HG02852 (cell line): ENCODE measurements at regions not wholly inside any gene's neighbourhood (a gene's known extent, or its start where the extent isn't known, plus 50 kb on each side); places are given as distances from the start of the nearest gene placed in this dataset.
"Not testable (repeated sequence)": the region's sequence is repeated elsewhere in the genome, so short reads cannot be mapped to it uniquely, and the experiment has no call there.

Experiments used
- ATAC-seq: cut with Tn5 transposase; IDR thresholded peaks from one replicate; pipeline ENCODE4 v1.9.1; 2021; ENCODE audit warnings: mild to moderate bottlenecking, moderate library complexity; ENCODE audit not compliant: unreplicated experiment

DNA sequence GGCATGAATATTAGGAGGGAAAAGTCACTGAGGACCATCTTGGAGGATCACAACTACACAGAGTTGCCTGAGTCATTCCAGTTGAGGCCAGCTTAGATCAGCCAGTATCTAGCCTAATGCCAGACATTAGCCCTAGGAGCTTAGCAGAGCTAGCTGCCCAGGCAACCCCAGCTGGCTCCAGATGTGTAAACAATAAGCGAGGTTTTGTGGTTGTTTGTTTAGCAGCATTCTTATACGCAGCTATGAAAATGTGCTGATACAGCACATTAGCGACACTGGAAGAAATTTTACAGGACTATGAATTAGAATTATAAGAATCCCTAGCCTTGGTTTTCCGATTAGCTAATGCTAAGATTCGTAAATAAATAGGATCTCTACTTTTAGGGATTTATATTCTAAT lies 59.3 kb downstream of the BTBD3 start:
- no peak for ATAC-seq

DNA sequence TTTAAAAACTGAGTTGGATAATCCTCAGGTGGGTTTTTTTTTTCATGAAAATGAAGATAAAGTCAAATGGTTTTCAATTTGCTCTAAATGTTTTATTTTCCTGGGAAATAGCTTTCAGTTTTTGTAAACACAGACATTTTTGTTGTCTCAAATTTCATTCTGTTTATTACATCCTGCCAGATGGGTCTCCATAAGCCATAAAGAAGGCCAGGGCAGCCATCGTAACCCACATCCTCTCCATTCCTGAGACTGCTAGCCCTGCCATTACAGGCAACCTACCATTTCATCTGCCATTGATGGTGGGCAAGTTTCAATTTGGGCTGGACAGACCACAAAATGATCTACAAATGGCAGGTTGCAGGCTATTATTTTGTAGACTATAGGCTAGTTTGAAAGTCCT lies 60.8 kb downstream of the BTBD3 start:
- ATAC-seq = no peak

DNA sequence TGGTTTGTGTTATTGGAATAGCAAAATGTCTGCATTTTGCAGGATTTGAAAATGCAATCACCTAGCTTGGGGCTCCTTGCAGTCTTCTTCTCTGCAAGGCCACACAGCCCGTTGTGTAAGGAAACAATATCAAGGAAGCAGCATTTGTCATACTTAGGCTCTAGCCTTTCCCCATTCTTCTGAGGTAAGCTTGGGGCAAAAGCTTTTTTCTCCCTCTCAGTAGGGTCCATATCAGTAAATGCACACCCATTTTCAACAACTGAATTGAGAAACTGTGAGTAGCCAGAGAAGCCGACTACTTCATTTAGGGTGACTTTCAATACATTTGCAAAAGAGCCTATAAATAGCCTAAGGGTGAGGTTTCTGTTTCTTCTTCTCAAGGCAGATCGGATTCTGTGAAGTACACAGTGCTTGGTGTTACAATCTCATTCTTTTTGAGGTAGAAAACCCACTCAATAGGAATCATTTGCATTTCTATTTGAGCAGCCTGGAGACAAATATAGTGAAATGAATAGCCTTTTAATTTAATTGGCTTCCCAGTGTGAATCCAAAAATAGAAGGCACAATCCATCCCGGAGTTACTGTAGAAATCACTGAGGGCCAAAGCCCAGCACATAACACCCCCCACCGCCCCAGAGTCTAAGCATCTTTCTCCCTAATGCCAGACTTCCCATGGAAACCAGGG lies 61.8 kb downstream of the BTBD3 start:
- no peak for ATAC-seq

DNA sequence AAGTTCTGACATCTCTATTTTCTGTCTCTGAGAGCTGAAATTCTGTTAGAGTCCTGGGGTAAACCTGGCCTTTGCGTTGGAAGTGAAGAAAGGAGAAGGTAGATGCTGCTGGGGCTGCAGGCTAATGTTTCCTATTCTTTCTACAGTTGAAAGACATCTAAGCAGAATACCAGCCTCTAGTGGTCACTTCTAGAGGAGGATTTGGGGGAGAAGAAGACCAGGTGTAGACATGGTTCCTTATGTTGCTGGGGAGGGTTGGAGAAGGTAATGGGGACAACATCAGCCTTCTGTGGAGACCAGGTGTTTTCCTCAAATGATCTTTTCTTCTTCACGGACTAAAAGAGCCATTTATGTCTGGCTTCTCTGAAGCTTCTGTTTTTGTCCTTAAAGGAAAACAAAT lies 62.6 kb downstream of the BTBD3 start:
- ATAC-seq = no peak

DNA sequence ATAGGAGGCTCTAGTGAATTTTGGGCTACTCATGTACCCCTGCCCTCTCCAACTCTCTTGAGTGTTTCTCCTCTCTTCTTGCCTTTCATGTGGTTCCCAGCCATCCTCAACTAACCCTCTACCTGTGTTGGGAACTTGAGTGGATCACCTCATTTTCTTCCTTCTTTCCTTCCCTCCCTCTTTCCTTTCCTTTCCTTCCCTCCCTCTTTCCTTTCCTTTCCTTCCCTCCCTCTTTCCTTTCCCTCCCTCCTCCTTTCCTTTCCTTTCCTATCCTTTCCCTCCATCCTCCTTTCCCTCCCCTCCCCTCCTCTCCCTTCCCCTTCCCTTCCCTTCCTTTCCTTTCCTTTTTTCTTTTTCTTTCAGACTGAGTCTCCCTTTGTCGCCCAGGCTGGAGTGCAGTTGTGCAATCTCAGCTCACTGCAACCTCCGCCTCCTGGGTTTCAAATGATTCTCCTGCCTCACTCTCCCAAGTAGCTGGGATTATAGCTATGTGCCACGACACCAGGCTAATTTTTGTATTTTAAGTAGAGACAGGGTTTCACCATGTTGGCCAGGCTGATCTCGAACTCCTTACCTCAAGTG lies 63.8 kb downstream of the BTBD3 start:
- no peak for ATAC-seq

DNA sequence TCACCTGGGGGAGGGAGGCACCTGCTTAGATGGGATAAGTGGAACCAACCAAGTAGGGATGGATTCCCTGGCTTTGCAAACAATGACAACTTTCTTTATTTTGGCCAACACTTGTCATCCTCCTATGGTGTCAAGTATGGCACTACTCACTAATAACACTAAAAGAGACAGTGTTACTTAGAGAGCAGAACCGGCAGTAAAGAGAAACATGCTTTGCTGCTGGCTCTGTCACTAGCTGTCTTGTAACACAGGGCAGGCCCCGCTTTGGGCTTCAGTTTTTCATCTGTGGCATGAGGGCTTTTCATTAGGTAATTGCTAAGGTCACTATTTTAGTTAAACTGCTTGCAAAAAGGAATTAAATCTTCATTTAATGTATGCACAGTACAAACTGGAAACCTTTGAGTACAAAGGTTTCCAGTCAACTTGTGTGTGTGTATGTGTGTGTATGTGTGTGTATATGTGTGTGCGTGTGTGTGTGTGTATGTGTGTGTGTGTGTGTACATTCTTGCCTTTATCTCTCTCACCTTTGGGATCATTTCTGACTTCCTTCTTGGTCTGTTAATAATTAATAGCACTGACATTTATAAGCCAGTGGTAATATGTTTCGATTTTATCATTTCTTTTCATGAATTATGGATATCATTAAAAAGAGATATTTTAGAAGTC lies 64.7 kb downstream of the BTBD3 start:
- no peak for ATAC-seq

DNA sequence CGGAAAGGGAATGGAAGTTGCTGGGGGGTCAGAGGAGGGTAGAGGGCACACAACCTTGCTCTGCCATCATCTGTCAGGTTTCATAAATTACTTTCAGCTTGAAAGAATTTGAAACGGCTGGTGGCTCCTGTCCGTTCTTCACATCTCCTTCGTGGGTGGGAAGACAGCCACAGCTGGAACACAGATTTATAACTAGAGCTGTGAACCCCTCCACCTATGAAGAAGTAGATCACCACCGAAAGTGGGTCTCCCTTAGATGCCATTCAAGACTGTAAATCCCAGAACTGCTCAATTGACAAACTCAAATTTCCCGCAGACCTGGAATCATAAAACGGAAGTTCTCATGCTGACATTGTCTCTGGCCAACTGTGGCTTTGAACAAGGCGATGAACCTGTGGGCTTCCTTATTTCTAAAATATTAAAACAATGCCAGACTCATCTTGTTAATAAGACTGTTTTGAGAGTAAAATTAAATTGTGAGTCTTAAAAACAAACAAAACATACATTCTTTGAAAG lies 65.3 kb downstream of the BTBD3 start:
- ATAC-seq = no peak

DNA sequence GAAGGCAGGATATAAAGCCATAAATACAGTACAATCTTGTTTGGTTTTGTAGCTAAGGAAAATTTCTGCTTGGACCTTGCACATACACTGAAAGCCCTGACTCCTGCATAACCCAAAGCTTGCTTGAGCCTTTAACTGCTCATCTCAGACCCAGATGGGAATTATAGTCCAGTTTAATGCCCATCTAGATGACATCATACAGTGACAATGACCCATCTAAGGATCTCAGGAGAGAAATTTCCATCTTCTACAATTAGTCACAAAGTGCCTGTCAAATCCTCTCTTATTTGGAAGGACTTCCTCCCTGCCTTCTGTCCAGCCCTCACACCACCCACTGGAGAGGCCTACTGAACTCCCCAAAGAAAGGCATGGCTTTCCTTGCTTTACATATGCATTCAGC lies 69.3 kb downstream of the BTBD3 start:
- no peak for ATAC-seq

DNA sequence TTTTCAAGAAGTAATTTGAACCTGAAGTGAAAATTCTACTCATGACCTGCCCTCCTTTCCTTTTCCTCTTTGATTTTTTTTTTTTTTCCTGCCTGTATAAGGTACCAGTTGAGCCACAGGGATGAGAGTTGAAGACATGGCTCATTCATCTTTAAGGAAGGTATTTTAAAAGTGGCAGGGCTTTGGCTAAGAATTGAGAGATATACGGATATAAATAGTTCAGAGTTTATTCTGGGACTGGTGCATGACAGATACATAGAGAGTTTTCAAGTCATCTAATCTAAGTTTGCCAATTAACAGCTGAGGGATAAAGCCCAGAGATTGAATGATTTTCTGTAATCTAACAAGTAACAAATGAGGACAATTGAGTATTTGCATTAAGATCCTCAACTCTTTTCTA lies 69.8 kb downstream of the BTBD3 start:
- no peak for ATAC-seq

DNA sequence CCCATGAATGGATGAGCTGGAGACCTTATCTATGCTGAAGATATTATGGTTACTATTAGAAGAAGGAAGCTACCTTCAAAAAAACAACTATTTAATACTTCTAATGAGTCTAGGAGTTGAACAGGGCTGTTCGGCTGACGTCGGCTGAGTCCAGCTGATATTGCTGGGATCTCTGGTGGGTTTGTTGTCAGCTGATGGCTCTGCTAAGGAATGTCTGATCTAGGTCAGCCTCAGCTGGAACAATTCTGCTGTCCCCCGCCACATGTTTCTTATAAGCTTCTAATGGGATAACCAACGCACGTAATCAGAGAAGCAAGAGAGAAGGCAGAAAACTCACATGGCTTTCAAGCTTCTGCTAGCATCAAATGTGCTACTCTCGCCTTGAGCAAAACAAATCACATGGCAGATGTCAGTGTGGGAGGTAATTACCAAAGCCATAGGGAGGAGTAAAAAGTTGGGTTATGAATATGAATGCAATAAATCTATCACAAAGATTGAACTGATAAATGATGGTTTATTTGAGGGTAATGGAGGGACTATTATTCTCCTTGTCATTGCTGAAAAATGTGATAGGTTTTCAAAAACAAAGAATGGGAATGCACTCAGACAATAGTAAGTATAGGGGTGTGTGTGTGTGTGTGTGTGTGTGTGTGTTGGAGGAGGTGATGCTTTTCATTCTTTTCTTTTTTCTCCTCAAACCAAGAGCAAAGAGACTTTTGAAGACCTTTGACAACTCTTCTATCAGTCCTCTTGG lies 71.5 kb downstream of the BTBD3 start:
- ATAC-seq = no peak

DNA sequence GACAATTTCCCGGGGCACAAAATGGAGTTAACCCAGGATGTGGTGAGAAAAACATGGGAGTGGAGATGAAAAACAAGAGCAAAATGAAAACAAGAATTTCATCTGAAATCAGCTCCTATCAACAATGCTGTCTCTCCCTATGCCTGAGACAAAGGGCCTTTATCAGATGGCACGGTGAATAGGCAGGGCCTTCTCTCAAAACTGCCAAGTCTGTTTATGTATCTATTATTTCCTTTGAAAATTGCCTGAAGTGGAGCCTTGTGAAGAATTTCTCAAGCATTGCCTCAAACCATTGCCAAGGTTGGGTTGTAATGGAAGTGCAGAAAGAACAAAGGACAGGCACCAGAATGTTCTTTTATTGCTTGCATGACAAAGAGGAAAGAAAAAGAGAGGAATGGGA lies 74.7 kb downstream of the BTBD3 start:
- ATAC-seq = no peak

DNA sequence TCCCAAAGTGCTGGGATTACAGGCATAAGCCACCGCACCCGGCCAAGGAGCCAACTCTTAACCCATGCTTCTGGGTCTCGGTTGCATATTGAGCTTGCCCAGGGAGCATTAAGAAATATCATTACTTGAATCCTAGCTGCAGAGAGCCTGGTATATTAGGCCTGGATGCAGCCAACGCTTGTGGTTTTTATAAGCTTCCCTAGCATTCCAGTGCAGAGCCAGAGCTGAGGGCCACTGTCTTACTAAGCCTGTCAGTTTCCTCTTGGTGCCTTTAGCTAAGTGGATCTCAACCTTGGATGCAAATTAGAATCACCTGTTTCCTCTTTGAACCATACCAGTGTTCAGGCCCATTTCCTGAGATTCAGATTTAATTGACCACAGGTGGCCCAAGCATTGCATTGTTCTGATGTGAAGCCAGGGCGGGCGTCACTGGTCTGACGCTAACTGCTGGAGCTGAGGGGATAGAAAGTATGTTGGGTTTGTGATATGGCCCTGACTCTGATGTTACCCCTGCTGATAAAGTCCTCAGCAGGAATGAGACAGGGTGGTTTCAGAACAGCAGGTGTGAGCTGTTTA lies 76.3 kb downstream of the BTBD3 start:
- ATAC-seq = no peak

DNA sequence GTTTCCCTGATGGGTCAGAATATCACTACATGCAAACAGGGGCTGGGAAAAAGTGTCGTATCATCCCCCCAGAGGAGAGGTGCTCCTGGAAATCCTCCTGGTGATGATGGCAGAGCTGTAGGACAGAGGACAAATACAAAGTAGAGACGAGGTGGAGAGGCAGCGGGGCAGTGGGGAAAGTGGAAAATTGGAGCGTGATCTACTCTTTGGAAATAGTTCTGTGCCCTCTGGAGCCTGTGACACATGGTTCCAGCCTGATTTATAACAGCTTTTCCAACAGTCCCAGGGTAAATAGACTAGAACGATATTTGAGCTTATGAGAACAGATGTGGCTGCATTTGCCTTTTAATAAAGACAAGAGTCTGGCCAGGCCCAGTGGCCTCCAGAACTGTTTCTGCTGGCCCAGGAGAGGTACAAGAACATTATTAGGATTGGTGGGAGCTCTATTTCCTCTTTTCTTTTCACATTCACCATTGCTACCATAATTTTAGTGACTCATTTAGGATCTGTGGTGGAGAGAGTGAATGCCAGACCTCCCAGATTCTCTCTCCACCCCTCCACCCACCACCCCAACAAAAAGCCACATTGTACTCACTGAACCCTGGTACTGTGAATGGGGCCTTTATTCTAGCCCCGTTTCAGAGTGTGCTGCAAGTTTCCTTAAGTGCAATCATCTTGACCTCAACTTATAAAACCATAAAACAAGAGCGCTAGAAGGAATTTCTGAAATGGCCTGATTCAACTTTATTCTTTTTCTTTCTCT lies 78.3 kb downstream of the BTBD3 start:
- ATAC-seq = no peak

DNA sequence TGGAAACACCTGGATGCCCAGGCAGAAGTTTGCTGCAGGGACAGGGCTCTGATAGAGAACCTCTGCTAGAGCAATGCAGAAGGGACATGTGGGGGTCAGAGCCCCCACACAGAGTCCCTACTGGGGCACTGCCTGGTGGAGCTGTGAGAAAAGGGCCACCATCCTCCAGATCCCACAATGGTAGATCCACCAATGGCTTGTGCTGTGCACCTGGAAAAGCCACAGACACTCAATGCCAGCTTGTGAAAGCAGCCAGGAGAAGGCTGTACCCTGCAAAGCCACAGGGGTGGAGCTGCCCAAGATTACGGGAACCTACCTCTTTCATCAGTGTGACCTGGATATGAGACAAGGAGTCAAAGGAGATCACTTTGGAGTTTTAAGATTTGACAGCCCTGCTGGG lies 87.1 kb downstream of the BTBD3 start:
- not testable (repeated sequence) for ATAC-seq

DNA sequence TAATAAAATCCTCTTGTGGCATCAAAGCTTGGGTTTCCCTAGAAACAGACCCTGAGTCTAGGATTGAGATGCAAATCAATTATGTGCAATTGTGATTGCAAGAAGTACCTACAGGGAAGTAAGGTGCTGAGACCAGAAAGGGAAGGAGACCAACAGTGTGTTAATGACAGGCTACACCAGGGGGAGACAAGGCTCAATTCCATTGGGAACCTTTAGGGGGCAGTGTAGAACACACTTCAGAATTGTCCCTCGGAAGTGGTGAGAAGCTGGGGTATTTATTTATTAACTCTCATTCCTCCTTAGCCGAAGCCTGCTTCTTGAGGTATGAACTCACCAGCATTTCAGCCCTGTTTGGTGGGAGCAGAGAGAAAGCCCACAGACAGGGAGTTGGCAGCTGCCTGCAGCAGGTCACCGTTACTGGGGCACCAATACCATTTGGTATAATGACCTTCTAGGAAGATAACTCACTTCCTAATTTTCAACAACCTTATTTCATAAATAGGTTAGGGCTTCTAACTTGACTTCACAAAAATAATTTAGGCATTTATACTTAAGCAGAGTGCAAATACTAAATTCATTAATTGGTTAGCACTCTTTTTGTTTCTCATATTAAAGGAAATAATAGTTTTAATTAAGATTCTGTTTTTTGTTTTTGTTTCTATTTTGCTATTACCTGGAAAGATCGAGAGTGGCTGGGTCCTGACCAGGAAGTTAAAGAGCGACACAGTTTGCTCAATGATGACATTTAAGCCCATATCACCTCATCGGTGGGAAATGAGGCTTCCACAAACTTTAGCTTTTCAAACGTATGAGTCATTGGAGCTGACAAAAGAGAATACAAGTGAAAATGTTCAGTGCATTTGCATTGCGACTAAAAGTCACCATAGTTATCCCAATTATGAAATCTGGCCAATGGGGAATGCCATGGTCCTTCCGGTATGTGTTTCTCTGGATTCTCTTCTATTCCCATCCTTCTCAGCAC lies 94.8 kb downstream of the BTBD3 start:
- ATAC-seq = no peak

DNA sequence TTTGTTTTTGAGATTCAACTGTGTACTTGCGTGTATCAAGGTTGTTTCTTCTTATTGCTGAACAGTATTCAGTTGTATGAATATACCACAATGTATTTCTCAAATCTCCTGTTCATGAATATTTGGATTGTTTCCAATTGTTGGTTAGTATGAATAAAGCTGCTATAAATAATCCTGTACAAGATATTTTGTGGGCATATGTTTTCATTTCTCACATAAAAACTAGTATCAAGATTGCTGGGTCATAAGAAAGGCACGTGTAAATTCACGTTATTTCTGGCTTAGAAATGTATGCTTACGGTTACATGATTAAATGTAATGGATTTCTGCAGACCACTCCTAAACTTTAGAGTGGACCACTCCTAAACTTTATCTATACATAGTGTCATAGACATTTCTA lies 96.6 kb downstream of the BTBD3 start:
- ATAC-seq = no peak

DNA sequence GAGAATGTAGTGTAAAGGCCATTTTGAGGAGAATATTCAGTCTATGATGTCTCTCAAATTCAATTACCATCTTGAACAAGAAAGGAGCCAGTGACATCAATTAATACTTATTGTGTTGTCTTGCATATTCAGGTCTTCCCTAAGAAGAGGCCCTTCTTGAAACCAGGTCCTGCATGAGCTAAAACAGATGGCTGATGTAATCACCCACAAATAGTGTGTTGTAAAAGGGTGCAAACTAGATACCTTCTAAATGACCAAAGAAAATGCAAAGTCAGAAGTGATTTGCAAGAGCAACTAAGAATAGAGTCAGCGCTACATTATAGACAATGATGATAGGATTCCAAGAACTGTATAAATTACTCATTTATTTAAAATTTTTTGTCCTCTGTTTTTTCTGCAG lies 97.0 kb downstream of the BTBD3 start:
- ATAC-seq = no peak

DNA sequence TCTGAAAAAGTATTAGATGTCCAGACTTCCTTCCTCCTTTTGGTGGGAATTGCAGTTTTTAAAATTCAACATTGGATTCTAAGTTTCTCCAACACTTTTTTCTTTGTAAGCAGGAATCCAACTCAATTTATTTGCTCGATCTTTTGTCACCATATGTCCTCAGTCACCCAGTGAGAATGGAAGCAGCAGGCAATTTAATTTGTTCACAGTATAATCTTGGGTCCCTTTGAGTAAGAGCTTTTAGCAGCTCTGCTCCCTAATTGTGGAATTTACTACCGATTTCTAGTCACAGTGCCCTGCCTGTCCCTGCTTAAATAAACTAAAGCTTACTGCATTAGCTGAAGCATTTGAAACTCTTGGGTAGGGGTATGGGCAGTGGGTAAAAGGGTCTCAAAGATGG lies 98.6 kb downstream of the BTBD3 start:
- no peak for ATAC-seq

DNA sequence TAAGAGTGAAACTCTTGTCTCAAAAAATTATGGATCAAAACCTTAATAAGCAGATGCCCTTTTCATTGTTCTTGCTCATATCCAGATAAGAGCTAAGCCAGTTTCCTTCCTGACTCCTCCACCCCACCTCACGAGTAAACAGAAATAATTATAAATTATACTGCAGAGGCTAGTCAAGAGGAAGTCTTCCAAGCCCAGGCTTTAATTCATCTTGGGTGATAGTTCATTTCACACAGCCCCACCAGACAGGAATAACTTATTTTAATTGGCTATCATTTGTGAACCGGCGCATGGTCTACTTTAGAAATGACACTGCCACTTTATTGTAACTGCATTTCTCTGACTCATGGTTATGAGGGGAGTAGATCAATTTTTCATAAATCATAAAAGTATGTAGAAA lies 102.0 kb downstream of the BTBD3 start:
- no peak for ATAC-seq
